Activated CD8-positive, alpha-beta memory T cell treated with anti-CD3 and anti-CD28 coated beads, Interleukin-2, amount 10 ng/mL, durations not matched to agents 7 days and 5 days (primary cell): ENCODE measurements at regions not wholly inside any gene's neighbourhood (a gene's known extent, or its start where the extent isn't known, plus 50 kb on each side); places are given as distances from the start of the nearest gene placed in this dataset.

ENCODE experiments used
- ATAC-seq: fragments of 150-1000 bp; cut with Tn5 transposase; one replicate; pipeline ENCODE4 v1.10.0; 2021; ENCODE audit warnings: moderate library complexity
- CTCF ChIA-PET: fragments of 350-600 bp; sonication (Branson Sonifier 250); formaldehyde crosslinking; loops from one replicate; lab custom pipeline; 2021; ENCODE audit warnings: antibody characterized with exemption; lab: Charles Lee
- DNase-seq: peaks from one replicate; pipeline ENCODE4 v3.0.0-alpha.2; 2020
- H3K27ac Mint-ChIP-seq: one replicate; pipeline ENCODE4 v1.8.0; 2021; ENCODE audit warnings: mild to moderate bottlenecking, mixed read lengths
- H3K27me3 Mint-ChIP-seq: one replicate; pipeline ENCODE4 v1.8.0; 2021; ENCODE audit warnings: mixed read lengths
- H3K36me3 Mint-ChIP-seq: one replicate; pipeline ENCODE4 v1.8.0; 2021; ENCODE audit warnings: mild to moderate bottlenecking, mixed read lengths
- H3K4me1 Mint-ChIP-seq: one replicate; pipeline ENCODE4 v1.8.0; 2021; ENCODE audit warnings: mixed read lengths
- H3K4me3 Mint-ChIP-seq: one replicate; pipeline ENCODE4 v1.8.0; 2021; ENCODE audit warnings: mild to moderate bottlenecking, moderate library complexity, mixed read lengths
- H3K9me3 Mint-ChIP-seq: one replicate; pipeline ENCODE4 v1.8.0; 2022; ENCODE audit warnings: low read depth, mixed read lengths

DNA sequence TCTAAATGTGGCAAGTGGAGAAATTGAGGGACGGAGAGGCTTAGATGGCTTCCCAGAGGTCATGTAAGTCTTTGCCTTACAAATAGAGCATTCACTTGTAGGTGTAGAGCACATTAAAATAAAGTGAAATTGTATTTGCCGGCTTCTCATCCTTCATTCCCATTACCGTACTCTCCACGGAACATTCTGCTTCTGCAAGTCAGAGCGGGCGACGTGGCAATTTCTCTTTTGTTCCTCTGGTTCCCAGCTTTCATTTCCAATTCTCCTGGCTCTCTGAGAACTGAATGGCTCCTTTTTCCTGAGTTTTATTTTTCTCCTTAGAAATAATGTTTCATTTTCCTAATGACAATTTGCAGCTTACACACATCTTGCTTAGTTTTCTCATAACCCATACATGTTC lies 51.3 kb upstream of the PFKP start:
- DNase-seq (no peak), ATAC-seq (no peak)
- Mint-ChIP-seq H3K4me3 (no peak overlapping the region), H3K4me1 (no peaks in the 10 kb centered on the region), H3K27ac (no peak overlapping the region), H3K27me3 (peaks cover 16% of the 10 kb centered on the region), H3K9me3 (no peaks in the 10 kb centered on the region), H3K36me3 (no peaks in the 10 kb centered on the region)
- CTCF ChIA-PET = no interaction called here

DNA sequence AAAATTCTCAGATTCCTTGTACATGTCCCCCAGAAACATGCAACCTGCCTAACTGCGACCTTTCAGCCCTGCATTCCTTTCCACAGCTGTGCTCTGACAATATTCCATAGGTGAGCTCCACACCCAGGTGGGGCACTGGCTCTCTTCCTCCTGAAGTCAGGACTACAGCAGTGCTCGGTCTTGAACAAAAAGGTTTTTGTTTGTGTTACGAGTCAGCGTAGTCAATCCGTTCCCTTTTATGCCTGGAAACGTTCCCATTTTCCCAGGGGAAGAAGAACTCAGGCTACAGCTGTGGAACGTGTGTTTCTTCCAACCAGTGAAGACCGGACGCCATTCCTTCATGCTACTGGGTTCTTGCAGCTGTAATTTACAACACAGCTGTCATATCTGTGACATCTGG lies 52.4 kb upstream of the PFKP start:
- no peaks in the 10 kb centered on the region for H3K36me3 Mint-ChIP-seq
- DNase-seq (no peak), ATAC-seq (no peak)
- peaks cover 24% of the 10 kb centered on the region for H3K27me3 Mint-ChIP-seq
- CTCF ChIA-PET = no interaction called here
- H3K4me1 Mint-ChIP-seq = no peaks in the 10 kb centered on the region
- H3K4me3 Mint-ChIP-seq = no peak overlapping the region
- H3K9me3 Mint-ChIP-seq = no peaks in the 10 kb centered on the region
- no peak overlapping the region for H3K27ac Mint-ChIP-seq

DNA sequence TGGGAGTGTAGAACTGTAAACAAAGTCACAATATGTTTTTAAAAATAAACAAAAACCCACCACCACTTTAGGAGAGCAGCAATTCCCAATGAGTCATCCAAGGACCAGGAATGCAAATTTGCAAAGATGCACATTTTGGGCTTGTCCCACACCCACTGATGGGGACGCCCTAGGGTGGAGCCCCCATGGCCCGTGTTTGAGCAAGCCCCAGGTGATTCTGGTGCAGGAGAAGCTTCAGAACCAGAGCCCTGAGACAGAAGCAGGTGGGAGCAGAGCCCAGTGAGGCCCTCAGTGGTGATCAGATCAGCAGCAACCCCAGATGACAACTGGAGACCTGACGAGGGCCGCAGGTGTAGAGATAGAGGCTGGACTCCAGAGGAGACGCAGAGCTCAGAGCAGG lies 55.1 kb upstream of the PFKP start:
- no peak overlapping the region for H3K4me3 Mint-ChIP-seq
- no peaks in the 10 kb centered on the region for H3K9me3 Mint-ChIP-seq
- H3K36me3 Mint-ChIP-seq = no peaks in the 10 kb centered on the region
- no peak for ATAC-seq
- H3K27ac Mint-ChIP-seq = no peak overlapping the region
- no peak for DNase-seq
- H3K4me1 Mint-ChIP-seq = no peaks in the 10 kb centered on the region
- peaks cover 41% of the 10 kb centered on the region for H3K27me3 Mint-ChIP-seq
- CTCF ChIA-PET = no interaction called here

DNA sequence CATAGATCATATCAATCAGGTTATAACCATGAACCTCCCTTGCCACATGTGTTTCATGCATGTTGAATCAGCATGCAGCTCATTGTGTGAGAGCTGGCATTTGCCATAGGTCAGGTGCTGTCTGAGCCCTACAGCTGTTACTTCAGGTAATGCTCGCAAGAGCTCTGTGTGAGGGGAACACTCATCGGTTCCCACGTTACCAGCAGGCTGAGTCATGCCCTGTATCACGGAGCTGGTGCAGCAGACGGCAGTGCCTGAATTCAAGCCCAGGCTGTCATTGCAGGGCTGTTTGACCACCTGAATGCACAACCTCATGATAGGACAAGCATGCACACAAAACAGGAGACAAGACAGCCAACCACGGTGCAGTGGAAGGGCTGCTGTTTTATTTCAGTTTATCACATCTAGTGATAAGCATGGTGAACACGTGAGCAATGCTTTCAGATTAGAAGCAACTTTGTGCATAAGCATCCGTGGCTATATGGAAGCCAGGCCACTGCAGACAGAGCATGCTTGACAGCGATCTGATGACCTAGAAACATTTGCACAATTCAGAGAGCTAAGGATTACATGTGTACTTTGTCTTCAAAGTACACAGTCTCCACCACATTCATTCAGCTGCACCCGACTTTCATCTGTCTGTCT lies 56.4 kb upstream of the PFKP start:
- DNase-seq = no peak
- no peak for ATAC-seq
- no peaks in the 10 kb centered on the region for H3K4me1 Mint-ChIP-seq
- CTCF ChIA-PET = no interaction called here
- no peaks in the 10 kb centered on the region for H3K36me3 Mint-ChIP-seq
- H3K4me3 Mint-ChIP-seq = no peak overlapping the region
- peaks cover 49% of the 10 kb centered on the region for H3K27me3 Mint-ChIP-seq
- no peaks in the 10 kb centered on the region for H3K9me3 Mint-ChIP-seq
- no peak overlapping the region for H3K27ac Mint-ChIP-seq

DNA sequence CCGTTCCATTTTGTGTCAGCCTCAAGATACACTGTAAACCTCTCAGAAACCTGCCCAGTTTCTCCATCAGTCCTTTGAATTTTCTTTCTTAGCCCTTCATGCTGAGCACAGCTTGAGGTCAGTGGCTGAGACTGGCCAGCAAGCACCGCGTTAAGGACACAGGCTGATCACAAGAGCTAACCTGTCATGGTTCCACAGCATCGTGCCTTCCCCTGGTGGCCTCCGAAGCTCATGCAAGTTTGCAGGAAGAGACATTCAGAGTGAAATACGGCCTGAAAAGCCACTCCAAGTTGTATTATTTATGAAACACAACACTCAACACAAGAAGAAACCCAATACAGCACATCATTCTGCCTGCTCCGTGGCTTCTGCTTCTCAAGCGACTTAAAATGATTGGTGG lies 57.0 kb upstream of the PFKP start:
- Mint-ChIP-seq H3K4me3 (no peak overlapping the region), H3K27me3 (peaks cover 50% of the 10 kb centered on the region), H3K9me3 (no peaks in the 10 kb centered on the region), H3K27ac (no peak overlapping the region), H3K36me3 (no peaks in the 10 kb centered on the region), H3K4me1 (no peaks in the 10 kb centered on the region)
- no peak for ATAC-seq
- CTCF ChIA-PET = no interaction called here
- DNase-seq = no peak

DNA sequence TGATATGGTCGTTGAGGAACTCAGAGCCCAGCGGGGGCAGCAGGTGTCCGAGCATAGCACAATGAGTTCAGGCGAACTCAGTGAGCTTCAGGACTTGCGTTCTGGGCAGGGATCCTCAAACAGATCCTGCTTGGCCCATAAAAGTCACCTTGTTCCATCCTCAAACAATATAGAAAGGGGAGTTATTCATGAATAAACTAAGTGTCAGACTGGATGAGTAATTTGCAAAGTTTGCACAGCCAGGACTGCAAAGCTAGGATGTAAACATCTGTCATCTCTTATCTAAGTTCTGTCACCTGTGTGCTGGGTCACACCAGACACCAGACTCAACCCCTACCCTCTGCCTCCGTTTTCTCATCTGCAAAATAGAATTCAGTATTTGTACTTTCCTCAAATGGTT lies 58.0 kb upstream of the PFKP start:
- ATAC-seq (no peak), DNase-seq (no peak)
- CTCF ChIA-PET = no interaction called here
- Mint-ChIP-seq H3K9me3 (no peaks in the 10 kb centered on the region), H3K36me3 (no peaks in the 10 kb centered on the region), H3K4me3 (no peak overlapping the region), H3K27me3 (peaks cover 50% of the 10 kb centered on the region), H3K27ac (no peak overlapping the region), H3K4me1 (no peaks in the 10 kb centered on the region)

GRCh38 chr10:3008518-3009195 lies 58.7 kb upstream of the PFKP start:
- DNase-seq (no peak), ATAC-seq (no peak)
- Mint-ChIP-seq H3K4me1 (no peaks in the 10 kb centered on the region), H3K27ac (no peak overlapping the region), H3K36me3 (no peaks in the 10 kb centered on the region), H3K4me3 (no peak overlapping the region), H3K27me3 (peaks cover 50% of the 10 kb centered on the region), H3K9me3 (no peaks in the 10 kb centered on the region)
- CTCF ChIA-PET = no interaction called here

DNA sequence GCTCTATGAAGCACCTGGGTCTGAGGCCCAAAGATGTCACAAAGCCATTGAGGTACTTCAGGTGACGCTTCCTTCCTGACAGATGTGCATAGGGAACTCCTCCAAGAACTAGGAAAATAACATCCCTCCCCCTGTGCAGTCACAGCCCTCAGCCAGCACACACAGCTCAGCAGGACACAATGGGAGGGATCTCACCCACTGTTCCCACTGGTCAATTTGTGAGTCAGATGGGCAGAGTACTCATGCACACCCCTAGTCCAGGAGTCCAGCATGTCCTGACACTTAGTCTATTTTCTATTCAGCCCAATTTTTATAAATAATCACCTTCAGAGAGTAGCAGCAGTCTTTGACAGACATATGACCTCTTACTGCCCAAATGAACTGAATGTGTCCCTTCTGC lies 60.7 kb upstream of the PFKP start:
- no peaks in the 10 kb centered on the region for H3K4me1 Mint-ChIP-seq
- H3K27me3 Mint-ChIP-seq = peaks cover 38% of the 10 kb centered on the region
- ATAC-seq = no peak
- no peak for DNase-seq
- no peaks in the 10 kb centered on the region for H3K9me3 Mint-ChIP-seq
- no peak overlapping the region for H3K27ac Mint-ChIP-seq
- H3K36me3 Mint-ChIP-seq = no peaks in the 10 kb centered on the region
- CTCF ChIA-PET = no interaction called here
- no peak overlapping the region for H3K4me3 Mint-ChIP-seq

DNA sequence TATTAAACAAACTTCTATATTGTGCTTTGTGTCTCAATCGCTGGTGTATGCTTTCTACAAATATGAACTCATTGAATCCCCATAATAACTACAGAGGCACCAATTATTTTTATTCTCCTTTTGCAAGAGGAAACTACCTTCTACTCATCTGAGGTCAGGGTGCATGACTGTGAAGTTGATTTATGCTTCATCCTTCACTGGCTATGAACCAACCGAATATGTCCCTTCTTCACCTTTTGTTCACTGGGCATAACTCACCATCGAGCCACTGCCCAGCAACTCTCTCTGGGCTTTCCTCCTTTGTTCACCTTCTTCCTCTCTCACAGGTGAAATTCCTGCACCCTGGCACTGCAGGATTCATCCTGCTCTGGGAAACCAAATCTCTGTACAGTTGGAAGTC lies 61.3 kb upstream of the PFKP start:
- ATAC-seq (no peak), DNase-seq (no peak)
- H3K4me3 Mint-ChIP-seq = no peak overlapping the region
- CTCF ChIA-PET = no interaction called here
- no peaks in the 10 kb centered on the region for H3K36me3 Mint-ChIP-seq
- H3K27me3 Mint-ChIP-seq = peaks cover 38% of the 10 kb centered on the region
- H3K4me1 Mint-ChIP-seq = no peaks in the 10 kb centered on the region
- H3K27ac Mint-ChIP-seq = no peak overlapping the region
- H3K9me3 Mint-ChIP-seq = no peaks in the 10 kb centered on the region

DNA sequence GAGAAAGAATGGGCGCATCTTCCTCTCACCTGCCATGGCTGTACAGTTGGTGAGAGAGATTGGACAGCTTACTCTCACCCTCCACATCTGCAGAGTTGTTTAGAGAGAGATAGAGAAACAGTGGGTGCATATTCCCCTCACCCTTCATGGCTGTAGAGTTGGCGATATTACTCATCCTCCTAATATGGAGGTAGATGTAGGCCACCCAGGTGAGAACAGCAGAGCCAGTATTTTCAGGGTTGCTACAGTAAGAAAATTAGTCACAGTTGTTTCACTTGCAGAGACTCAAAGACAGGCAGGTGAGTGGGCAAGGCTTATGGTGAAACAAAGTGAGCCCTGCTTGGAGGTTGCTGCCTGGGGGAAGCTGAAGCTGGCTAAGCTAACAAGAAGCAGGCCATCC lies 65.0 kb upstream of the PFKP start:
- peaks cover 10% of the 10 kb centered on the region for H3K27me3 Mint-ChIP-seq
- DNase-seq (no peak), ATAC-seq (no peak)
- no peak overlapping the region for H3K4me3 Mint-ChIP-seq
- CTCF ChIA-PET = no interaction called here
- no peak overlapping the region for H3K27ac Mint-ChIP-seq
- no peaks in the 10 kb centered on the region for H3K9me3 Mint-ChIP-seq
- no peaks in the 10 kb centered on the region for H3K4me1 Mint-ChIP-seq
- no peaks in the 10 kb centered on the region for H3K36me3 Mint-ChIP-seq

- H3K4me3 Mint-ChIP-seq = no peak overlapping the region
- ATAC-seq = no peak
- no peaks in the 10 kb centered on the region for H3K9me3 Mint-ChIP-seq
- CTCF ChIA-PET = no interaction called here
- DNase-seq = no peak
- no peak overlapping the region for H3K27ac Mint-ChIP-seq
- no peaks in the 10 kb centered on the region for H3K36me3 Mint-ChIP-seq
- H3K27me3 Mint-ChIP-seq = peaks cover 3% of the 10 kb centered on the region
- H3K4me1 Mint-ChIP-seq = no peaks in the 10 kb centered on the region
Observed at GRCh38 chr10:3000048-3000447, 67.3 kb upstream of the PFKP start.

DNA sequence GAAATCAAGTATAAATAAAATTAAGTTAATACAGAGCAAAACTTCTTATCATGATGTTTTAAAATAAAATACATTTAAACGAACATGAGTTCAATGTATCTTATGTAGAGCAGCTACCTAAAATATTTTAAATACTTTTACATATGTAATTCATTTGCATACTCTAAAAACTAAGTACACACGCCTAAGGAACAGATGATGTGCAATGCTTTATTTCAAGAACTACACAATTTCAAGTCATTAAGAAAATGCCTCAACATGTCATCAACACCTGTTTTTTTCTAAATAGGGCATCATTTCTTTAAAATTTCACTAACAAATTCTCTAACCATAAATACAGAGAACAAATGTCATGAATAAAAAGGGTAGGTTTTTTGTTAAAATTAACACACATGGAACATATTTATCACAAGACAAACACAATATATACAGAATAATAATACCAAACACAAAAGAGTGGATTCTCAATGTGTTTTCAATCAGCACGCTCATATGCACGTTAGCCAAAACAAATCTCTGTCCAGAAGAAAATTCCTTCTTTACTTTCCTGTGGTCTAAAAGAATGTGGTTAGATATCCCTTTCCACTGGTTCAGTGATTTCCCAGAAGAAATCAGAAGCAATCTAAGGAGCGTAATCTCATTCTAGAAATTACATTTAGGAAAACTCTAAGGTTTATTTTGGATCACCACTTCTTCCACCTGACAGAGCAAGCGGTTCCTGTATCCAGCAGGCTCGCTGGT lies 73.0 kb upstream of the PFKP start:
- CTCF ChIA-PET = no interaction called here
- Mint-ChIP-seq H3K9me3 (no peaks in the 10 kb centered on the region), H3K4me1 (no peaks in the 10 kb centered on the region), H3K27me3 (peaks cover 3% of the 10 kb centered on the region), H3K27ac (no peak overlapping the region), H3K36me3 (no peaks in the 10 kb centered on the region), H3K4me3 (no peak overlapping the region)
- ATAC-seq (no peak), DNase-seq (no peak)

- no peaks in the 10 kb centered on the region for H3K9me3 Mint-ChIP-seq
- H3K4me1 Mint-ChIP-seq = no peaks in the 10 kb centered on the region
- DNase-seq (no peak), ATAC-seq (no peak)
- no peak overlapping the region for H3K4me3 Mint-ChIP-seq
- no peaks in the 10 kb centered on the region for H3K36me3 Mint-ChIP-seq
- CTCF ChIA-PET = no interaction called here
- peaks cover 5% of the 10 kb centered on the region for H3K27me3 Mint-ChIP-seq
- H3K27ac Mint-ChIP-seq = no peak overlapping the region
Observed at GRCh38 chr10:2993636-2994035, 73.7 kb upstream of the PFKP start.
